ENCODE measurements at regions not wholly inside any gene's neighbourhood (a gene's known extent, or its start where the extent isn't known, plus 50 kb on each side); places are given as distances from the start of the nearest gene placed in this dataset.

GRCh38 chr2:190742431-190742830 is 93.5 kb downstream of the NAB1 start:
- TF ChIP-seq, protein P1, sequence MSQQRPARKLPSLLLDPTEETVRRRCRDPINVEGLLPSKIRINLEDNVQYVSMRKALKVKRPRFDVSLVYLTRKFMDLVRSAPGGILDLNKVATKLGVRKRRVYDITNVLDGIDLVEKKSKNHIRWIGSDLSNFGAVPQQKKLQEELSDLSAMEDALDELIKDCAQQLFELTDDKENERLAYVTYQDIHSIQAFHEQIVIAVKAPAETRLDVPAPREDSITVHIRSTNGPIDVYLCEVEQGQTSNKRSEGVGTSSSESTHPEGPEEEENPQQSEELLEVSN (IDR thresholded peaks at IDR 0.05) = no peak
- TF ChIP-seq SP1 (IDR thresholded peaks at IDR 0.05; ENCODE audit: low read depth, low read length) (no peak), ZNF274 (IDR thresholded peaks at IDR 0.05; ENCODE audit: borderline replicate concordance, extremely low read depth, low read length) (no peak), TAF7 (optimal IDR thresholded peaks at IDR 0.05; ENCODE audit: borderline replicate concordance, low read depth, low read length) (no peak), KDM1A (IDR thresholded peaks at IDR 0.05; ENCODE audit: borderline replicate concordance, low read length) (no peak), SP2 (IDR thresholded peaks at IDR 0.05; ENCODE audit: low read length) (no peak)
- TF ChIP-seq, protein P2, sequence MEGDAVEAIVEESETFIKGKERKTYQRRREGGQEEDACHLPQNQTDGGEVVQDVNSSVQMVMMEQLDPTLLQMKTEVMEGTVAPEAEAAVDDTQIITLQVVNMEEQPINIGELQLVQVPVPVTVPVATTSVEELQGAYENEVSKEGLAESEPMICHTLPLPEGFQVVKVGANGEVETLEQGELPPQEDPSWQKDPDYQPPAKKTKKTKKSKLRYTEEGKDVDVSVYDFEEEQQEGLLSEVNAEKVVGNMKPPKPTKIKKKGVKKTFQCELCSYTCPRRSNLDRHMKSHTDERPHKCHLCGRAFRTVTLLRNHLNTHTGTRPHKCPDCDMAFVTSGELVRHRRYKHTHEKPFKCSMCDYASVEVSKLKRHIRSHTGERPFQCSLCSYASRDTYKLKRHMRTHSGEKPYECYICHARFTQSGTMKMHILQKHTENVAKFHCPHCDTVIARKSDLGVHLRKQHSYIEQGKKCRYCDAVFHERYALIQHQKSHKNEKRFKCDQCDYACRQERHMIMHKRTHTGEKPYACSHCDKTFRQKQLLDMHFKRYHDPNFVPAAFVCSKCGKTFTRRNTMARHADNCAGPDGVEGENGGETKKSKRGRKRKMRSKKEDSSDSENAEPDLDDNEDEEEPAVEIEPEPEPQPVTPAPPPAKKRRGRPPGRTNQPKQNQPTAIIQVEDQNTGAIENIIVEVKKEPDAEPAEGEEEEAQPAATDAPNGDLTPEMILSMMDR (IDR thresholded peaks at IDR 0.05; ENCODE audit: control extremely low read depth in 1 of 3, insufficient read depth in 1 of 3, low read depth in 1 of 3, low read length in 3 of 3) = no peak
